AML-193 (cell line): ENCODE measurements at regions not wholly inside any gene's neighbourhood (a gene's known extent, or its start where the extent isn't known, plus 50 kb on each side); places are given as distances from the start of the nearest gene placed in this dataset.

Experiments used
- DNase-seq, 2 experiments: peaks; one replicate each; lab custom pipeline; 2025; lab: John Stamatoyannopoulos, UW

- DNase-seq, result no peak
Measured at GRCh38 chr18:38898167-38898566, 1332.6 kb upstream of the CELF4 start.

- DNase-seq, result no peak
Measured at GRCh38 chr18:38895560-38895959, 1330.0 kb upstream of the CELF4 start.

- DNase-seq, result no peak
Measured at GRCh38 chr18:38887671-38888020, 1322.0 kb upstream of the CELF4 start.

GRCh38 chr18:38886861-38887670 lies 1321.5 kb upstream of the CELF4 start:
- no peak for DNase-seq

- DNase-seq, result no peak
Measured at GRCh38 chr18:38886235-38886634, 1320.6 kb upstream of the CELF4 start.

- DNase-seq, result no peak
Measured at GRCh38 chr18:38884050-38884449, 1318.5 kb upstream of the CELF4 start.

GRCh38 chr18:38883111-38883510 lies 1317.5 kb upstream of the CELF4 start:
- no peak for DNase-seq

- DNase-seq, result no peak
Measured at GRCh38 chr18:38879871-38880270, 1314.3 kb upstream of the CELF4 start.

- DNase-seq, result no peak
Measured at GRCh38 chr18:38872342-38872741, 1306.7 kb upstream of the CELF4 start.

- DNase-seq, result no peak
Measured at GRCh38 chr18:38868757-38869156, 1303.2 kb upstream of the CELF4 start.

- no peak for DNase-seq
Measured at GRCh38 chr18:38867680-38868079, 1302.1 kb upstream of the CELF4 start.

- DNase-seq, result no peak
Measured at GRCh38 chr18:38851526-38851925, 1285.9 kb upstream of the CELF4 start.

- no peak for DNase-seq
Measured at GRCh38 chr18:38847326-38847725, 1281.7 kb upstream of the CELF4 start.

GRCh38 chr18:38843291-38843690 lies 1277.7 kb upstream of the CELF4 start:
- no peak for DNase-seq

- DNase-seq, result no peak
Measured at GRCh38 chr18:38826247-38826646, 1260.6 kb upstream of the CELF4 start.

- no peak for DNase-seq
Measured at GRCh38 chr18:38811209-38811608, 1245.6 kb upstream of the CELF4 start.

- no peak for DNase-seq
Measured at GRCh38 chr18:38810789-38811188, 1245.2 kb upstream of the CELF4 start.

- no peak for DNase-seq
Measured at GRCh38 chr18:38807915-38808314, 1242.3 kb upstream of the CELF4 start.

- no peak for DNase-seq
Measured at GRCh38 chr18:38805256-38805655, 1239.7 kb upstream of the CELF4 start.

- no peak for DNase-seq
Measured at GRCh38 chr18:38801640-38802039, 1236.0 kb upstream of the CELF4 start.

- no peak for DNase-seq
Measured at GRCh38 chr18:38796762-38797161, 1231.2 kb upstream of the CELF4 start.

- DNase-seq, result no peak
Measured at GRCh38 chr18:38792731-38793130, 1227.1 kb upstream of the CELF4 start.

GRCh38 chr18:38790786-38791185 lies 1225.2 kb upstream of the CELF4 start:
- DNase-seq, result no peak

GRCh38 chr18:38790303-38790702 lies 1224.7 kb upstream of the CELF4 start:
- peak in 1 of 2 experiments; percentile 4 for DNase-seq
